Smooth muscle cell (in vitro differentiated cells): ENCODE measurements at regions not wholly inside any gene's neighbourhood (a gene's known extent, or its start where the extent isn't known, plus 50 kb on each side); places are given as distances from the start of the nearest gene placed in this dataset.
A peak's percentile ranks its signal among the peaks of the same experiment; 100 is the strongest.

ENCODE experiments used
- DNase-seq: peaks from one replicate; lab custom pipeline; 2025; ENCODE audit not compliant: unreplicated experiment; lab: John Stamatoyannopoulos, UW
- H2AFZ ChIP-seq: fragments of 200-600 bp; sonication (generic); 2 replicates; pipeline ENCODE4 v1.6.0; 2016; ENCODE audit warnings: antibody characterized with exemption, low read depth, mild to moderate bottlenecking
- H3F3A ChIP-seq: fragments of 200-600 bp; sonication (generic); 2 replicates; pipeline ENCODE4 v1.6.0; 2017; ENCODE audit warnings: antibody characterized with exemption, low read depth
- H3K27ac ChIP-seq: fragments of 200-600 bp; sonication (generic); 2 replicates; pipeline ENCODE4 v1.5.1; 2016; ENCODE audit warnings: low read depth, mild to moderate bottlenecking
- H3K27me3 ChIP-seq: fragments of 200-600 bp; sonication (generic); 2 replicates; pipeline ENCODE4 v1.6.1; 2016; ENCODE audit warnings: low read depth, mild to moderate bottlenecking
- H3K36me3 ChIP-seq: fragments of 200-600 bp; sonication (generic); 2 replicates; pipeline ENCODE4 v1.5.1; 2016; ENCODE audit warnings: low read depth
- H3K4me1 ChIP-seq: fragments of 200-600 bp; sonication (generic); 2 replicates; pipeline ENCODE4 v1.5.1; 2016; ENCODE audit warnings: low read depth
- H3K4me2 ChIP-seq: fragments of 200-600 bp; sonication (generic); 2 replicates; pipeline ENCODE4 v1.6.0; 2016; ENCODE audit warnings: mild to moderate bottlenecking
- H3K4me3 ChIP-seq: fragments of 200-600 bp; sonication (generic); 2 replicates; pipeline ENCODE4 v1.5.1; 2016; ENCODE audit warnings: mild to moderate bottlenecking
- H3K79me2 ChIP-seq: fragments of 200-600 bp; sonication (generic); 2 replicates; pipeline ENCODE4 v1.6.0; 2016; ENCODE audit warnings: low read depth, mild to moderate bottlenecking
- H3K9ac ChIP-seq: fragments of 200-600 bp; sonication (generic); 2 replicates; pipeline ENCODE4 v1.6.0; 2016; ENCODE audit warnings: low read depth
- H3K9me3 ChIP-seq: fragments of 200-600 bp; sonication (generic); replicated peaks from 2 replicates; pipeline ENCODE4 v1.5.1; 2016; ENCODE audit warnings: low read depth
- H4K20me1 ChIP-seq: fragments of 200-600 bp; sonication (generic); 2 replicates; pipeline ENCODE4 v1.6.0; 2016; ENCODE audit warnings: low read depth
- WGBS: methylation state at CpG from one replicate; pipeline ENCODE4 v1.1.7; 2016; ENCODE audit warnings: low lambda C conversion rate; 5-methylcytosine and 5-hydroxymethylcytosine counted together
- TF ChIP-seq, protein P1 (sequence below): fragments of 200-600 bp; sonication (generic); IDR thresholded peaks from 2 replicates; pipeline ENCODE4 v1.5.1; 2017; ENCODE audit warnings: borderline replicate concordance, mild to moderate bottlenecking, antibody characterized with exemption; ENCODE audit not compliant: insufficient read depth, poor library complexity, severe bottlenecking

DNA sequence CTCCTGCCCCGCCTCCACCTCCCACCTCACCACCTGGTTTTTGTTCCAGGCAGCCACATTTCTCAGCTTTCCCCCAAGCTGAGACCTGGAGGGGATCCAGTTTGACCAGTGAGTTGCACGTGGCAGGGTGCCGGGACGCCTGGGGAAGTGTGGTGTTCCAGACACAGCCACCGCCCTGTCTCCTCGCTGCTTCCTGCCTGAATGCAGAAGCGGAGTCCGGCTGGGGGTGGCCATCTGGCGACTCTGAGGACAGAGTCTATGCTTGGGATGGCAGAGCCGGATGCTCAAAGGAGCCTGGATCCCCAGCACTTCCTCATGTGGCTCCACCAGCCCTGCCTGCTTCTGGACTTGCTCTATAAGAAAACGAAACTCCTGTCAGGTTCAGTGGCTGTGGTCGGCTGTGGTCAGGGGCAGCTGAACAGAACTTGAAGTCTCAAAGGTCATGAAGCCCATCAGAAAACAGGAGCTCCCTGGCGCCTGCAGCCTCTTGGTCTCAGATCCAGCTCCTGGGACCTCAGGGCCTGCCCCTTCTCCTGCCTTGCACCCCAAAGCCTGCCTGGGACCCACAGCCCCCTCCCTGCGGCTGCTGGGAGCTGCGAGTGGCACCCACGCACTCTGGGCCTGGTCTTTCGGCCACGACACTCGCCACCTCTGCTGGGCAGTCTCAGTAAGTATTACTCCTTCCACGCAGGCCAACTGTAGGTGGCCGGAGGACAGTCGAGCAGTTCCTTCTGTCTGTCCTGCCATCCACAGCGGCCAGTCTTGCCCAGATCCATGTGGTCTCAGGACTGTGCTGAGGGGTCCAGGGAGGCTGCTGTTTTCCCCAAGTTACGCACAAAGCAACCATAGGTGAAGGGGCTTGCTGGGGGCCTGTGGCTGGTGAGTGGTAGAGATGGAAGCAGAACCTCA, 112.8 kb upstream of the MEF2A start:
- peak overlapping the region; percentile 17 for H2AFZ ChIP-seq

DNA sequence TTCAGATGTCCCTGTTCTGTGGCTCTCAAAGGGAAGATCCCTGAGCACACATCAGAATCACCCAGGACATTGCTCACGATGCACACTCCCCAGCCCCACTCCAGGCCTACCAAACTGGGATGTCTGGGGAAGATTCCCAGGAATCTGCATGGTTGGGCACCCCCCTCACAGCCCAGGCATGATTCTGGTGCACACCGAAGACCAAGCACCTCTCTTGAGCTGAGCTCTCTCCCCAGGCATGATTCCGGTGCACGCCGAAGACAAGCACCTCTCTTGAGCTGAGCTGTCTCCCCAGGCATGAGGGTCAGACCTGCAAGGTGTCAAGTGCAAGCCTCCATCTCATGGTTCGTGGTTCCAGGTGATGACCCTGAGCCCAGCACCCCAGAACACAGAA, 112.2 kb upstream of the MEF2A start:
- no peak overlapping the region for H3K9ac ChIP-seq
- peaks cover 15% of the 10 kb centered on the region for H3F3A ChIP-seq
- no peaks in the 10 kb centered on the region for H3K36me3 ChIP-seq
- H3K4me3 ChIP-seq = no peak overlapping the region
- DNase-seq = no peak
- H3K9me3 ChIP-seq = no peaks in the 10 kb centered on the region
- H3K79me2 ChIP-seq = no peaks in the 10 kb centered on the region
- 94% methylated on average over 5 of the region's 6 CpGs for WGBS
- H2AFZ ChIP-seq = no peak overlapping the region
- H3K27me3 ChIP-seq = no peaks in the 10 kb centered on the region
- H3K4me1 ChIP-seq = peaks cover 6% of the 10 kb centered on the region
- TF ChIP-seq, protein P1, sequence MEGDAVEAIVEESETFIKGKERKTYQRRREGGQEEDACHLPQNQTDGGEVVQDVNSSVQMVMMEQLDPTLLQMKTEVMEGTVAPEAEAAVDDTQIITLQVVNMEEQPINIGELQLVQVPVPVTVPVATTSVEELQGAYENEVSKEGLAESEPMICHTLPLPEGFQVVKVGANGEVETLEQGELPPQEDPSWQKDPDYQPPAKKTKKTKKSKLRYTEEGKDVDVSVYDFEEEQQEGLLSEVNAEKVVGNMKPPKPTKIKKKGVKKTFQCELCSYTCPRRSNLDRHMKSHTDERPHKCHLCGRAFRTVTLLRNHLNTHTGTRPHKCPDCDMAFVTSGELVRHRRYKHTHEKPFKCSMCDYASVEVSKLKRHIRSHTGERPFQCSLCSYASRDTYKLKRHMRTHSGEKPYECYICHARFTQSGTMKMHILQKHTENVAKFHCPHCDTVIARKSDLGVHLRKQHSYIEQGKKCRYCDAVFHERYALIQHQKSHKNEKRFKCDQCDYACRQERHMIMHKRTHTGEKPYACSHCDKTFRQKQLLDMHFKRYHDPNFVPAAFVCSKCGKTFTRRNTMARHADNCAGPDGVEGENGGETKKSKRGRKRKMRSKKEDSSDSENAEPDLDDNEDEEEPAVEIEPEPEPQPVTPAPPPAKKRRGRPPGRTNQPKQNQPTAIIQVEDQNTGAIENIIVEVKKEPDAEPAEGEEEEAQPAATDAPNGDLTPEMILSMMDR = no peak
- H3K27ac ChIP-seq = no peak overlapping the region
- H3K4me2 ChIP-seq = no peak overlapping the region
- no peaks in the 10 kb centered on the region for H4K20me1 ChIP-seq

More for the DNA sequence above, 112.8 kb upstream of the MEF2A start:
- Histone ChIP-seq H3F3A (peaks cover 15% of the 10 kb centered on the region), H3K4me3 (no peak overlapping the region), H4K20me1 (no peaks in the 10 kb centered on the region), H3K4me1 (peaks cover 6% of the 10 kb centered on the region), H3K79me2 (no peaks in the 10 kb centered on the region), H3K27me3 (no peaks in the 10 kb centered on the region), H3K27ac (peak overlapping the region; percentile 36), H3K36me3 (no peaks in the 10 kb centered on the region), H3K9me3 (no peaks in the 10 kb centered on the region), H3K4me2 (peak overlapping the region; percentile 64), H3K9ac (peak overlapping the region; percentile 45)
- DNase-seq = no peak
- WGBS = 58% methylated on average over 24 of the region's 24 CpGs
- TF ChIP-seq, protein P1 = no peak

DNA sequence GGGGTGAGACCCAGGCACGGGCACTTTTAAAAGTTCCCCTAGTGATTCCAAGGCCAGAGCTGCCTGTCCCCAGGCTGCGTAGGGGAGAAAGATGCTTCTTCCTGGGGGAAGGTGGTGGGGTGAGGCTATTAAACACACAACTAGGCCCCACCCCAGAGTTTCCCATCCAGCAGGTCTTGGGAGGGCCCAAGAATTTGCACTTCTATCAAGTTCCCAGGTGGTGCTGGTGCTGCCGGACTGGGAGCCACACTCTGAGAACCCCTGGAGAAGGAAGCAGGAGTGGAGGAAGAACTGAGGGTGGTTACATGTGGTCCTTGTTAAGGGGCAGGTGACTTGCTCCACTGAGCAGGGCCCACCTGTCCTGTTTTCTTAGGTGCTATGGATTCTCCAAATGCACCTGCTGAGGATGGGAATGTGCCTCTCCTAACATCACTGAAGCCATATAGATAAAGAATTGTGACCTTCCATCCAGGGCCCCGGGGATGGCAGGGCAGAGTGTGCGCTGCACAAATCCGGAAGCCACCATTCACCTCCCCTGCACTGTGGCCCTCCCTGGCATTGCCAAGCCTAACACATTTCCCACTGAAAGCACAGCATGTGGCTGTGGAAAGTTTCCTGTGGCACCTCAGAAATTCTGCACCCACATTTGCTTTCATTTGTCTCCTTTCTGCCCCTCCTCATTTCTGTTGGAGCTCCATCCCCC, 111.5 kb upstream of the MEF2A start:
- Histone ChIP-seq H3K4me2 (peak overlapping the region; percentile 60), H3K27ac (peak overlapping the region; percentile 97), H3F3A (peaks cover 15% of the 10 kb centered on the region), H2AFZ (no peak overlapping the region), H3K4me3 (no peak overlapping the region), H3K4me1 (peaks cover 6% of the 10 kb centered on the region), H3K9me3 (no peaks in the 10 kb centered on the region), H3K36me3 (no peaks in the 10 kb centered on the region), H3K27me3 (no peaks in the 10 kb centered on the region), H4K20me1 (no peaks in the 10 kb centered on the region), H3K79me2 (no peaks in the 10 kb centered on the region), H3K9ac (peak overlapping the region; percentile 44)
- DNase-seq = no peak
- 94% methylated on average over 6 of the region's 6 CpGs for WGBS
- TF ChIP-seq, protein P1 = no peak
